Erythroblast (primary cell): ENCODE measurements at regions not wholly inside any gene's neighbourhood (a gene's known extent, or its start where the extent isn't known, plus 50 kb on each side); places are given as distances from the start of the nearest gene placed in this dataset.
"Not testable (repeated sequence)": the region's sequence is repeated elsewhere in the genome, so short reads cannot be mapped to it uniquely, and the experiment has no call there.

Source experiments
- DNase-seq, 2 experiments: peaks; one replicate each; lab custom pipeline; 2025; lab: John Stamatoyannopoulos, UW
- GATA1 ChIP-seq: IDR thresholded peaks from 2 replicates; pipeline ENCODE4 v1.6.1; 2011; ENCODE audit warnings: low read depth, mild to moderate bottlenecking, control low read depth, low read length, moderate library complexity
- POLR2A ChIP-seq: IDR thresholded peaks from 2 replicates; pipeline ENCODE4 v1.6.1; 2011; ENCODE audit warnings: mild to moderate bottlenecking, low read length

GRCh38 chr1:14347776-14348175 lies 250.7 kb upstream of the KAZN start:
- no peak for DNase-seq
- TF ChIP-seq POLR2A (no peak), GATA1 (no peak)

- no peak for DNase-seq
- TF ChIP-seq GATA1 (no peak), POLR2A (no peak)
Measured at GRCh38 chr1:14350197-14350596, 248.3 kb upstream of the KAZN start.

- no peak for DNase-seq
- no peak for TF ChIP-seq GATA1
- TF ChIP-seq POLR2A = no peak
Measured at GRCh38 chr1:14352897-14353296, 245.6 kb upstream of the KAZN start.

- DNase-seq = not testable (repeated sequence)
Measured at GRCh38 chr1:14361005-14361404, 237.5 kb upstream of the KAZN start.

- no peak for TF ChIP-seq GATA1
- TF ChIP-seq POLR2A = no peak
- DNase-seq = no peak
Measured at GRCh38 chr1:14362331-14362730, 236.2 kb upstream of the KAZN start.

- no peak for DNase-seq
- no peak for TF ChIP-seq GATA1
- no peak for TF ChIP-seq POLR2A
Measured at GRCh38 chr1:14363036-14363590, 235.4 kb upstream of the KAZN start.

GRCh38 chr1:14363707-14364413 lies 234.6 kb upstream of the KAZN start:
- TF ChIP-seq GATA1 (no peak), POLR2A (no peak)
- DNase-seq = no peak

- TF ChIP-seq POLR2A = no peak
- no peak for TF ChIP-seq GATA1
- DNase-seq = no peak
Measured at GRCh38 chr1:14365301-14365988, 233.0 kb upstream of the KAZN start.

- no peak for TF ChIP-seq POLR2A
- TF ChIP-seq GATA1 = no peak
- no peak for DNase-seq
Measured at GRCh38 chr1:14366091-14367018, 232.1 kb upstream of the KAZN start.

GRCh38 chr1:14367451-14367850 lies 231.0 kb upstream of the KAZN start:
- DNase-seq = no peak
- TF ChIP-seq GATA1 (no peak), POLR2A (no peak)

GRCh38 chr1:14369526-14370213 lies 228.8 kb upstream of the KAZN start:
- no peak for DNase-seq
- TF ChIP-seq GATA1 (no peak), POLR2A (no peak)

- DNase-seq = no peak
Measured at GRCh38 chr1:14371771-14372497, 226.6 kb upstream of the KAZN start.

More at GRCh38 chr1:14371771-14372497, 226.6 kb upstream of the KAZN start:
- no peak for TF ChIP-seq POLR2A
- TF ChIP-seq GATA1 = no peak
